ENCODE measurements at regions not wholly inside any gene's neighbourhood (a gene's known extent, or its start where the extent isn't known, plus 50 kb on each side); places are given as distances from the start of the nearest gene placed in this dataset.
"Not testable (repeated sequence)": the region's sequence is repeated elsewhere in the genome, so short reads cannot be mapped to it uniquely, and the experiment has no call there.

DNA sequence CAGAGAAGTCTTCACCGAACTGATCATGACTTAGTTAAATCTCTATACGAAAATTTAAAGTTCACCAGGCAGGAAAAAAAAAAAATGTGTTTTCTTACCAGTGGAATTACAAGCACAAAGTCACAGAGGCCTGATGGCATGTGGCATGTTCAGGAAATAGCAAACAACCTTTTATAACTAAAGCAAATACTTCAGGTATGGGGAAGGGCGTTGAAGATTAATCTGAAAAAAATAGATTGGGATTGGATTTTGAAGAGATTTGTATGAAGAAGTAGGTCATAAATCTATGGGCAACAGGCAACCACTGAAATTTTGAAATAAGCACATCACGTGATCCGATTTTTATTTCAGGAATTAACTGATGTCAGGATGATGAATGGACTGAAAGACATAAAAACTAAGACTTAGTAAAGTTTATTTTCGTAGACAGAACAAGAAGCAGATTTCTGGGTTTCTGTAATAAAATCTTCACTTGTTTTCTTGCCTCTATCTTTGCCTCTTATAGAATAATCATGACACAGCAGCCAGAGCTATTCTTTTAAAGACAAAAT, 295.9 kb upstream of the ADGRL4 start:
- no peak for DNase-seq

DNA sequence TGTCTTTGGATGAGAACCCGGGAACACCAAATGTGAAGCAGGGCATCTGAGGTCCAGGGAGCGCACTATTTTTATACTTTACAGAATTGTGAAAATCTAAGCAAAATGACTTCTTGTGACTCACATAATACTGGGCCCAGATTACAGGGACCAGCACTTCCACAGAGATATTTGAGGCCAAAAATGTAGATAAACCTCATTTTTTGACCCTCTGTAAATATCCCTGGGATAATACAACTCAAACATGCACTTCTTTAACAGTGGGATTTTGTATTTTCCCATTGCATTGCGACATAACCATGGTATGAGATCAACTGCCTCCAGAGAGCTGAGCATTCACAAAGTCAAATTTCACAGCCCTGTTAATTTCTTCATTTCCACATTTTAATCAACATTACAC, 289.4 kb upstream of the ADGRL4 start:
- DNase-seq, result no peak

DNA sequence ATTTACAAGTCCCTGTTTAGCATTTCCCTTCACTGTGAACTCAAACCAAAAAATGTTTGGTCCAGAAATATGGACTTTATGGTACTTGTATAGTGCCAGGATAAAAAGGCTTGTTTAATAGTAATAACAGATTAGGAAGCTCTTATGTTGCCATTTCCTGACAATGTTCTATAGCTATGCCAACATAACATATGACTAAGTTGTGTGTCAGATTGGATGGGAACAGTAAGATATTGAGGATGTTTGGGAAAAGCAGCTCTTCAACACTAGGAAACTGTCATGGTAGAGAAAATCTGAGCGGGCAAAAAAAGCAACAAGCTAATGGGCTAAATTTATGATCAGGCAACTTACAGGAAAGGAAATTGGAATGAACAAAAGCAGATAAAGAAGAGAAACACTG, 287.1 kb upstream of the ADGRL4 start:
- DNase-seq, result no peak

DNA sequence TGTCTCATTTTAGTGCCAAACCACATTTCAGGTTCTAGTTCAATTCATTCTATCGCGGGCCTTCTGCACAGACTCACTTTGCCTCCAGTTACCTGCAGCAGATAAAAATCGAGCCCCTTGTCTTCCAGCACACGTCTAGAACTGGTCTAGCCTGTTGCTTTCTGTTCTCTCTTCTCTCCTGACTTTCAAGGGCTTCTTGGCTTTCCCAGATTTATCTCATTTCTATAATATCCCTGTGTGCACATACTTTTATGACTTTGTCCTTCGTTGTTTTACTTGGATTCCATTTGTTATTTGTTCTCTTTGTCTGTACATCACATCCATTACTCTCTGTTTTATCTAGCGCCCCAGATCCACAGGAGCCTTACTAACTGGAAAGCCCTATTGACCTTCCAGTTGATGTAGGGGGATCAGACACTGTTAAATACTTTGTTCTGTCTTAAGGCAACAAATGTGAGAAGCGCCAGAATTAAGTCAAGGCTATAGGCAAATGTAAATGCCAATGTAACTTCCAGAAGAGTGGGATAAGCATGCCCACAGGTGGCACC, 284.5 kb upstream of the ADGRL4 start:
- no peak for DNase-seq

DNA sequence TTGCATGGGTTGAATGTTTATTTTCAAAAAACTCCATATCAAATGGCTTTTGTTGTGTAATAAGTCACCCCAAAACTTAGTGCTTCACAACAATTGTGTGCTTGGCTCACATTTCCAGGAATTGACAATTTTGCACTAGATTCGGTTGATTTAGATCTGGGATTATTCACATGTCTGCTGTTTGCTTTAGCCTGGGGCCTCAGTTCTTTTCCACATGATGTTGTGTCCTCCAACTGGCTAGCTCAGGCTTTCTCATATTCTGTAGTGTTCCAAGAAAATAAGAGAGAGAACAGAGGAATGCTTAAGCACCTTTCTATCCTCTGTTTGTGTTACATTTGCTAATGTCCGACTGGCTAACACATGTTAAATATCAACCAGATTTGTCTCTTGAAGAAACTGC, 281.5 kb upstream of the ADGRL4 start:
- DNase-seq, result no peak

DNA sequence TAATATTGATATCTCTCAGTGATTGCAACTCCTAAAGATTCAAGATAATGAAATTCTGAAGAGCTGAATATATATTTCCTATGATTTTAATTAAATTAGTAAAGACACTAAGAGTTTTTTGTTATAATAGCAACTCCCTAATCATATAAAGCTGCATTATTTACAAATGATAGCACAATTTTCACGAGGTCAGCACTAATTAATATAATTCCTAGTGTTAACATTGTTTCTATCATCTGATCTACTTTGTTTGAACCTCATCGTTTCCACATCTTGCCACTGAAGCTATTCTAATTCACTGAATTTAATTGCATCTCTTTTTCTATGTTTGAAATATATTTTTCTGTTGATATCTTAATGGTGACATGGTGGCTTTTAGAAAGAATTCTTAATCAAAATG, 279.1 kb upstream of the ADGRL4 start:
- no peak for DNase-seq

DNA sequence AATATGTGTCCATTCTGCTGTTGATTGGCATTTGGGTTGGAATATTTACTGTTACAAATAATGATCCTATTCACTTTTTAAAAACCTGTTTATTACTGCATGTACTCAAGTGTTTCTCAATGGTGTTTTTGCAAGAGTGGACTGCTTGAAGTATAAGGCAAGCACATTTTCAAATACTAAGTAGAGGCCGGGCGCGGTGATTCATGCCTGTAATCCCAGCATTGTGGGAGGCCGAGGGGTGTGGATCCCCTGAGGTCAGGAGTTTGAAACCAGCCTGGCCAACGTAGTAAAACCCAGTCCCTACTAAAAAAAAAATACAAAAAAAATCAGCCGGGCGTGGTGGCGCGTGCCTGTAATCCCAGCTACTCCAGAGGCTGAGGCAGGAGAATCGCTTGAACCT, 276.9 kb upstream of the ADGRL4 start:
- DNase-seq, result no peak

DNA sequence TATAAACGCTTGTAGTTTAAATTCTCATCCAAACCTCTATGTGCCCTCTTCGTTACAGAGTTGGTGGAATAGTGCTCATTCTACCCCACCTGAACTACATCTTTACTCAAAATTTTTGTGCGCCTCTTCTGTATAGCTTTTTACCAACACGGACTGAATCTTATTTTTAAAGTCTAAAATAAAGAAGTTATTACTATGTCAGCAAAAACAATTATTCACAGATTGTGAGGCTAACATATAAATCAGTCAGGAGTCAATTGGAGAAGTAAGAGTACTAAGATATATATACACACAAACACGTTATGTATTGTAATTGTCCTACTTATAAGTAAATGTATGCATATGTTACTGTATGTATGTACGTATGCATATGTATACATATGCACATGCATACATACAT, 274.9 kb upstream of the ADGRL4 start:
- no peak for DNase-seq

DNA sequence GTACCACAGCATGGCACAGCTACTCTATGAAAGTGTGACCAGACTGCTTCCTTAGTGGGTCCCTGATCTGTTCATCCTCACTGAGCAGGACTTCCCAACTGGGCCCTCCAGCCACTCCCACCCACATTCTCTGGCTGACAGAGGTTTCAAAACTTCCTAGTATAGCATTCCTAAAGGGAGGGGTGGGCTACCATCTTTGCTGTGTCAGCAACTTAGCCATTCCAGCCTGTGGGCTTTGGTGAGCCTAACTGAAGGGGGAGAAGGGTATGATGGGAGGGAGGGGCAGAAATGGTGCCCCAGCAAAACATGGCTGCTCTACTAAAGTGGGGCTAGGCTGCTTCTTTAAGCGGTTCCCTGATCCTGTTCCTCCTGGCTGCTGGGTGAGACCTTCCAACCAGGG, 265.2 kb upstream of the ADGRL4 start:
- no peak for DNase-seq

DNA sequence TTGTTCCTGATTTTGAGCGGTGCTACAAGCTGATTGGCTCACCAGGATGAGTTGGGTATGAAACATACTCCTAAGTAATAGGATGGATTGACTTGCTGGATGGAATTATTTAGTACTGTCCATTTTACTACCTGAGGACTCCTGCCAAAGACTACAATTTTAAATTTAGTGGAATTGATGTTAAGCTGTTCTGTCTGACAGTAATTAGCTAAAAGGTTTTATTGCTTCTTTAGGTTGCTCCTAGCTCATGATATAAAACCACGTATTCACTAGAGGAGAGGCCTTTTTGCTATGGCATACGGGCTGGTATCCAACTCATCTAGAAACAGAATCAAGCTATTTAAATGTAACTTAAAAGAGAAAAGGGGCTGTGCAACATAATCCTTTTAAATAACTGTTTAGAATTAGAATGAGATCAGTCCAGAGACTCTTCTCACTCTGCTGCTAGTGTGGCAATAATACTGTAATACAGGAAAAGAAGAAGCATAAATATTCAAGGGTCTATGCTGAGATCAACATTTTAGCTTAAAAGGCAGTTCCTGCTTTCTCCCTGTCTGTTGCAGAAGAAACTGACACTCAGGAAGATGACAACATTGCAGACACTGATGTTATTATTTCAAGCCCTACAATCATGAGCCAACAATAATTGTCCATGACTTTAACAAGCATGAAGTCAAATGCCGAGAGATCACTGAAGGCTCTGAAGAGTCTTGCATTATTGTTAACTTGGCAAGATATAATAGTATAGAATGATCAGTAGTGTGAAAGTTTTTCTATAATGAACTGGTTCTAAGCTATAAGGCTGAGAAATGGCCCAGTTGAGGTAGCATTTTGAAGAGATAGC, 258.7 kb upstream of the ADGRL4 start:
- DNase-seq, result no peak

DNA sequence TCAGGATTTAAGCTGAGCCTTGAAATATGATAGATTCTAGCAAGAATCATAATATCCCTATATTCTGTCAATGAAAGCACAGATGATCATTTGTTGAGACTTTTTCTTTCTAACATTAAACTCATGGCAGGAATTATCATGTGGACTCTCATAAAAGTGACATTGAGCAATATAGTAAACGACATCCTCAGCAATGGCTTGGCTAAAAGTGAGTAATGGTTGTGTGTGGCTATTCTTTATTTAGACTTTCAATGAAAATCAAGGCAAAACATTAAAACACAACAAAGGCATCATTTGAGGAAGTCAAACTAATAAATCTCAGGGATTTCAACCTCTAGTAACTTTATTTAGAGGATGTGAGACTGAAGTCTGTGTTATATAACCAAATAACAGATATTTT, 257.8 kb upstream of the ADGRL4 start:
- no peak for DNase-seq

DNA sequence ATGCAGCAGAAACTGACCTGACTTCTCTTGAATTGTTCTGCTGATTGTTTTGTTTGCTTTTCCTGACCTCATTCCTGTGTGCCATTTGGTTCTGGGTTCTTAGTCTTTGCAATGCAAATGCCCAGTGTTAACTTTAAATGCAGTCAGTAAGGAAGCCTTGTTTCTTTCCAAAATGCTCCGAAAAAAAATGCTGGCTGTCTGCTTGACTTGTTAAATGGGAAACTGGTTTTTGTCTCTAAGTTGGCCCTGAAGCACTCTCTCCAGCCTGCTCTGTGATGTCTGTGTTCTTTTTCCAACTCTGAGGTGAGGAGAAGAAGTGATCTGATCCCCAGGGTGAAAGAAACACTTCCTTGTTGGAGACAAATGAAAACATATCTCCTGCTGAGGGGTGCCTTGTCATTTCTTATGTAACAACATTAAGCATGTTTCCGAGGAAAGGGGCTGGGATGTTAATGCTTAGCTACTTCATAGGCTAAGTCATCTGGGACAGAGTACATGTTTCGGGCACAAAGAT, 256.3 kb upstream of the ADGRL4 start:
- no peak for DNase-seq

DNA sequence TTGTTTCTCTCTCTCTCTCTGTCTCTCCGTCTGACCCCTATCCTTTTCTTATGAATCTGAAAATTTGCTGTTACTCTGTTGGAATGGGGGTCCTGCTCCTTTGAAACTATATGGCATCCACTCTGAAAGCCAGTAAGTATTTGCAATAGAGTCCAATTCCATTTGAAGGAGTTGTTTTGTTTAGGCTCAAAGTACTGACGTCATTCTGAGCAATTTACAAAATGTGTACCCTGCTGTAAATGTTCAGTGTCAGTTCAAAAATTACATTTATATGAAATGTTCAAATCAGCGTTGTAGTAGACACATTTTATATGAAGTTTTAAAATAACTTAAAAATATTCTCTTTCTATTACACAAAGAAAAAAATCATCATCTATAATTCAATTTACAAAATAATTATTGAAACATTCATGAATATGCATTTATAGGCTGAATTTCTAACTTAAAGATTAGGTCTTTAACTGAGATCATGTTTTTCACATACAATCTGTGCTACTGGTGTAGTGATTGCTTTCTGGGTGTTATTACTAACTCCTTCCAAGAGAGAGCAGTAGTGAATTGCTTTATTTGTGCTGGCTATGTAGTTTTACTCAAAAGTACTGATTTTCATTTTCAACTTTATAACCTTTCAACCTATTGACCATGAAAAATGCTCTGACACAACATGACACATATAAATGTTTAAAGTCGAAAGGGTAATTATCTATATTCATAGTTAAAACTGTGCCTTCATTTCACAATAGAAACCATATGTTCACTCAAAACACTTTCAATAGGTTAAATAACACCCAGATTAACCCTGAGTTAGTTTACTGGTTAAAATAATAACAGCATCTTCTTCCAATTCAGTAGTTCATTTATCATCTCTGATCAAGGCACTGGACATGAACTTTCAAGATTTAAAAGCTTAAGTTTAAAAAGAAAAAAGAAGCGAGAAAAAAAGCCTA, 253.1 kb upstream of the ADGRL4 start:
- DNase-seq, result no peak

DNA sequence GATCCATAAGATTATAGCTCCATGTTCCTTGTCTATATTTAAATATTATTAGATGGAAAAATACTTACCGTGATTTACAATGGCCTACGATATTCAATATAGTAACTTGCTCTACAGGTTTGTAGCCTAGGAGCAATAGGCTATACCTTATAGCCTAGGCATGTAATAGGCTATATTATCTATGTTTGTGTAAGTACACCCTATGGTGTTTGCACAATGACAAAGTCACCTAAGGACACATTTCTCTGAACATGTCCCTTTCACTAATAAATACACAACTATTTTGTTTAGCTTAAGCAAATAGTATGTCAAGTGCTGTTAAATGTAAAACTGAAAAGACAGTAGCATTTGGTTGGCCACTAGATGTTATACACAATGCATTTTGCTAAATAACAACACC, 248.9 kb upstream of the ADGRL4 start:
- DNase-seq, result no peak

DNA sequence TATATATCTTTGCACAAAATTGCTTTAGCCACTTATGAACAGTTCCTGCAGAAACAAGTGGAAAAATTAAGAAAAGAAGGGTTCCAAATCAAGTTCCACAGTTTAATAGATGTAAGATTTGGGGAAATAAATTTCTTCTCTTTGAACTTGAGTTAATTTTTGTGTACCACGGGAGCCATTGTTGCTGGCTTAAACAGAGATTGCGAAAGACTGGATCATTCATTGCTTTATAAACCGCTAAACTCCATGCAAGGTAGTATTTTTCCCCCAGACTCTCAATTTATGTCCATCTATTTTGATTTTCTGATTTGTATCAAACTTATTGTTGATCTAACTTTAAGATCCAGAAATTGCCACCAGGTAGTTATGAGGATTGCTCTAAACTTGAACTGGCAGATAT, 246.1 kb upstream of the ADGRL4 start:
- no peak for DNase-seq

DNA sequence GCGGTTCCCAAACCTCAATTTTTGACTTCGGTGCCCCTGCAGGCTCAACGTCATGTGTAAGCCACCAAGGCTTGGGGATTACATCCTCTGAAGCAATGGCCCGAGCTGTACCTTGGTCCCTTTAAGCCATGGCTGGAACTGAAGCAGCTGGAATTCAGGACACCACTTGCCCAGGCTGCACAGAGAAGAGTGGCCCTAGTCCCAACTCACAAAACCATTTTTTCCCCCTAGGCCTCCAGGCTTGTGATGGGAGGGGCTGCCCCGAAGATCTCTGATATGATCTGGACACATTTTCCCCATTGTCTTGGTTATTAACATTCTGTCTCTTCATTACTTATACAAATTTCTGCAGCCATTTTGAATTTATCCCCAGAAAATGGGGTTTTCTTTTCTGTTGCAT, 233.3 kb upstream of the ADGRL4 start:
- no peak for DNase-seq

DNA sequence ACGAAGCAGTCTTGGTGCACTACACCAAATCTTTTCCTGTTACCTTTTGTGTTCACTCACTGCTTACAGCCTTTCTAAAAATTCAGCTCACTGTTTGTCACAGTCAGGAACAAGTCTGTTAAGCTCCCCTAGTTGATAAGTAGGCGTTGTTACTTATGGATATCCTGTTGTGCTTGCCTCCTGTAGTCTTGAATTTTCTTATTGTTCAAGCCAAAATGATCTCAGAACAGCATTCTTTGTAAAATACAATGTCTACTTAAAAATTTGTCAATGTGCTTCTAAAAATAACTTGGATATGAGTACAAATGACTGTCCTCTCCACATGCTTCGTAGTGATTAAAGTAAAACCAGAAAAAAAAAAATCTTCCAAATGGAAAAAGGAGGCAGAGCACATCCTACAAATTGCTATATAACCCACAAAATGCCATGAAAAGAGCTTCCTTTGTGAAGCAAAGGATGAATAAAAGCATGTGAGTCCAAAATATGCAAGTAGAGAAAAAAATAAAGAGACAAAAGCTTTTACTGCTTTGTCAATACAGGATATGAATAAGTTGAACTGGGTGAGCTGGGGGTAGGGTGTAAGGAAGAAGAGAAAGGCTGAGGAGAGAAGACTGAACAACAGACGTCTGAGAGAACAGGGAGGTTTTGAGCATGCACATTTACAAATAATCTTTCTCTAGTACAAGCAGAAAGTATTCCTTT, 228.9 kb upstream of the ADGRL4 start:
- no peak for DNase-seq

DNA sequence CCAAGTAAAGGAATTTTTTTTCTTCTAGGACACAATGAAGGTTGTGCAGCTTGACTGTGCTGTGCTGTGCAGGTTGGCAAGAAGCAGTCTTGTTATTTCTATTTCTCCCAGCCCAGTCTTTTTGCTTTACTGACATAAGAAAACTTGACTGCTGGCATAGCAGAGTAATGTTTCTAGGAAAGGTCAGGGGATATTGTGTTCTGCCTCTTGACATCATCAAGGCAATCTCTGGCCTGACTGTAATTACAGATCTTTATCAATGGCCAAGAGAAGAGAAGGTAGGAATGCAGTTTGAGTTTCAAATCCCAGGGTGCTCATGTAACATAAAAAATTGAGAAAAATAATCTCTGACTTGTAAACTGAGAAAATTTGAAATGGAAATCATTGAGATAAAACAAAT, 226.3 kb upstream of the ADGRL4 start:
- no peak for DNase-seq

DNA sequence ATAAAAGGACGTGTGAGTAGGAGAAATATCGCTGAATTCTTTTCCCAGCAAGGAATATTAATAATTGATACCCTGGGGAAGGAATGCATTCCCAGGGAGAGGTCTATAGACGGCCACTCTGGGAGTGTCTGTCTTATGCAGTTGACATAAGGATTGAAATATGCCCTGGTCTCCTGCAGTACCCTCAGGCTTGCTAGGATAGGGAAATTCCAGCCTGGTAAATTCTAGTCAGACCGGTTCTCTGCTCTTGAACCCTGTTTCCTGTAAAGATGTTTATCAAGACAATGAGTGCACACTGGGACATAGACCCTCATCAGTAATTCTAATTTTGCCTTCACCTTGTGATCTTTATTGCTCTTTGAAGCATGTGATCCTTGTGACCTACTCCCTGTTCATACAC, 224.2 kb upstream of the ADGRL4 start:
- not testable (repeated sequence) for DNase-seq

DNA sequence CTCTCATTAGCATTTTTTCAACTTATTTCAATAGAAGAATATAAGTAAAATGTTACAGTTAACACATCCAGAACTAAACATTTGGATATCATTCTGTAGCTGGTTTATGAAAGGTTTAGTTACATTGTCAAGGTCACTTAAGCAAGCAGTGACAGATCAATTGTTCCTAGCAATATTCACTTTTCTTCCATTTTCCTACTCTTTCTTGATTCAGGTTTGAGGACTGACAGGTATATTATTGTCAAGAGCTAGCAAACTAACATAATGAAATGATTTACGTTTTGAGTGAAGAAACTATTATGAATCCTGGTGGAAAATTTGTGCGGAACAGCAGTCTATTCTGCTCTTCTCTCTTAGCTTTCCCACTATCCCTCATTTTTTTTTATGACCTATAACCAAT, 220.4 kb upstream of the ADGRL4 start:
- DNase-seq, result no peak

DNA sequence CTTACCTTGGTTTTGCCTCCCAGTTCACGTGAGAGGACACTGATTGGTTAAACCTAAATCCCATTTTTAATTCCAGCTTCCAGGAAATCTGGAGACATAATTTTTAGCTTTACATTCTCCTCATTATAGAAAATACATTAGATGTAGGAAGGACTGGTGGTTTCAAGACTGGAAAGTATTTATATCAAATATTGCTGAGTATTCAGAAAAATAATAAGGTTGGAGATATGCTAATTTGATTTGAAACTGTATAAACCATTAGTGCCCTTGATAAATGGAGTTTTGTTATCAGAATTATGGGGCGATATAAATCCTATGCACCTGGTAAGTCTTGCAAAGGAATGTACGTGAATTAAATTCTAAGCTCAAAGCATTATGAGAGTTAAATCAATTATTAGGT, 218.0 kb upstream of the ADGRL4 start:
- no peak for DNase-seq

DNA sequence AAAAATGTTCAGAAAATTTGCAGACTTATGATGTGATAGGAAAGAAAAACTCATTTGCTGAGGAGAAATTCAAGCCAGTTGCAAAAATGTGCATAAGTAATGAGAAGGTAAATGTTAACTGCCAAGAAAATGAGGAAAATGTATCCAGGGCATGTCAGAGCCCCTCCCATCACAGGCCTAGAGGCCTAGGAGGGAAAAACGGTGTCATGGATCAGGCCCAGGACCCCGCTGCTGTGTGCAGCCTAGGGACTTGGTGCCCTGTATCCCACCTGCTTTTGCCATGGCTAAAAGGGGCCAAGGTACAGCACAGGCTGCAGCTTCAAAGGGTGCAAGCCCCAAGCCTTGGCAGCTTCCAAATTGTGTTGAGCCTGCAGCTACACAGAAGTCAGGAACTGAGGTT, 214.0 kb upstream of the ADGRL4 start:
- no peak for DNase-seq

DNA sequence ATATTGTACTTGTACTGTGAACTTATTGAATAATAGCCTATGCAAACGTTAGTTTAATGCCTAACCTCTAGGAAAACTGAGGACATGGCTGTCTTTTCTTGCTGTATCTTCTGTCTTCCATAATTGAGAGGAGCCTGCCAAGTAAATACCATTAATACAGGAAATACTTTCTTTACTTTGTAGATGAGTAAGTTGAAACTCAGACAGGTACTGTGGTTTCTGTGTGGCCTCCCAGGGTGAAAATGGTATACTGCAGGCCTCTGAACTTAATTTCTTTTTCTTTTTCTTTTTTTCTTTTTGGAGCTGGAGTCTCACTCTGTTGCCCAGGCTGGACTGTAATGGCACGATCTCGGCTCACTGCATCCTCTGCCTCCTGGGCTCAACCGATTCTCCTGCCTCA, 208.8 kb upstream of the ADGRL4 start:
- DNase-seq, result no peak
